Brain pericyte (primary cell): ENCODE measurements at regions not wholly inside any gene's neighbourhood (a gene's known extent, or its start where the extent isn't known, plus 50 kb on each side); places are given as distances from the start of the nearest gene placed in this dataset.

Source experiments
- DNase-seq: peaks from one replicate; pipeline ENCODE4 v3.0.0-alpha.2; 2012; ENCODE audit warnings: low read depth, low spot score

- no peak for DNase-seq
Measured at GRCh38 chr3:18295171-18295920, 129.8 kb downstream of the SATB1 start.

GRCh38 chr3:18290157-18290556, 135.0 kb downstream of the SATB1 start:
- DNase-seq, result no peak

- DNase-seq, result no peak
Measured at GRCh38 chr3:18288243-18288642, 136.9 kb downstream of the SATB1 start.

- no peak for DNase-seq
Measured at GRCh38 chr3:18284716-18285115, 140.4 kb downstream of the SATB1 start.

GRCh38 chr3:18283680-18284079, 141.5 kb downstream of the SATB1 start:
- DNase-seq, result no peak

- no peak for DNase-seq
Measured at GRCh38 chr3:18282507-18282906, 142.6 kb downstream of the SATB1 start.

GRCh38 chr3:18279226-18279737, 145.9 kb downstream of the SATB1 start:
- no peak for DNase-seq

- no peak for DNase-seq
Measured at GRCh38 chr3:18264853-18265252, 160.3 kb downstream of the SATB1 start.

GRCh38 chr3:18264361-18264760, 160.8 kb downstream of the SATB1 start:
- no peak for DNase-seq

- no peak for DNase-seq
Measured at GRCh38 chr3:18258492-18258891, 166.6 kb downstream of the SATB1 start.

- no peak for DNase-seq
Measured at GRCh38 chr3:18252578-18252977, 172.6 kb downstream of the SATB1 start.

- no peak for DNase-seq
Measured at GRCh38 chr3:18250991-18251390, 174.1 kb downstream of the SATB1 start.

- DNase-seq, result no peak
Measured at GRCh38 chr3:18249126-18249525, 176.0 kb downstream of the SATB1 start.

GRCh38 chr3:18247776-18248310, 177.3 kb downstream of the SATB1 start:
- no peak for DNase-seq

- DNase-seq, result no peak
Measured at GRCh38 chr3:18247139-18247695, 177.9 kb downstream of the SATB1 start.

- no peak for DNase-seq
Measured at GRCh38 chr3:18246336-18247060, 178.6 kb downstream of the SATB1 start.

GRCh38 chr3:18245721-18246120, 179.4 kb downstream of the SATB1 start:
- no peak for DNase-seq

- DNase-seq, result no peak
Measured at GRCh38 chr3:18241837-18242236, 183.3 kb downstream of the SATB1 start.

- no peak for DNase-seq
Measured at GRCh38 chr3:18239674-18240073, 185.5 kb downstream of the SATB1 start.

- no peak for DNase-seq
Measured at GRCh38 chr3:18238746-18239331, 186.3 kb downstream of the SATB1 start.

- no peak for DNase-seq
Measured at GRCh38 chr3:18238332-18238731, 186.8 kb downstream of the SATB1 start.
